ENCODE measurements at regions not wholly inside any gene's neighbourhood (a gene's known extent, or its start where the extent isn't known, plus 50 kb on each side); places are given as distances from the start of the nearest gene placed in this dataset.
A peak's percentile ranks its signal among the peaks of the same experiment; 100 is the strongest.

DNA sequence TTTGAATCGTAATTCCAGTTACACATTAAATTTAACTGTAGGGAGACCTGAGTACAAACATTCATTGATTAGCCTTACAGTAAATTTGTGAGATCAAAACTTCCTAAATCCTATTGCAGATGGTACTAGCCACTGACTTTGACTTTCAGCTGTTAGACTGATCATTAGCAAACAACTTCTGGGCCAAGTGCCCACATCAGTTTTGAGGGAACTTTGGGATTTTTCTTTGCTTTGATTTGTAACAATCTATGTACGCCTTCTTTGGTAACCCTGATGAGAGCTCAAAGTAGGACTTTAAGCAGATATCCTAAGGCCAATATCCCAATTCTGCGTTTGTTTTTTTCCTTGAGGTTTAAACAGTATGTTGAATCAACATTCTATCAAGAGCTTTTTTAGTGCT is 131.5 kb downstream of the DLEU7 start:
- H3K4me3 ChIP-seq: no peak overlapping the region
- 65 to 69% methylated on average over 3 of the region's 3 CpGs for WGBS, 2 donors
- TF ChIP-seq, protein P1, sequence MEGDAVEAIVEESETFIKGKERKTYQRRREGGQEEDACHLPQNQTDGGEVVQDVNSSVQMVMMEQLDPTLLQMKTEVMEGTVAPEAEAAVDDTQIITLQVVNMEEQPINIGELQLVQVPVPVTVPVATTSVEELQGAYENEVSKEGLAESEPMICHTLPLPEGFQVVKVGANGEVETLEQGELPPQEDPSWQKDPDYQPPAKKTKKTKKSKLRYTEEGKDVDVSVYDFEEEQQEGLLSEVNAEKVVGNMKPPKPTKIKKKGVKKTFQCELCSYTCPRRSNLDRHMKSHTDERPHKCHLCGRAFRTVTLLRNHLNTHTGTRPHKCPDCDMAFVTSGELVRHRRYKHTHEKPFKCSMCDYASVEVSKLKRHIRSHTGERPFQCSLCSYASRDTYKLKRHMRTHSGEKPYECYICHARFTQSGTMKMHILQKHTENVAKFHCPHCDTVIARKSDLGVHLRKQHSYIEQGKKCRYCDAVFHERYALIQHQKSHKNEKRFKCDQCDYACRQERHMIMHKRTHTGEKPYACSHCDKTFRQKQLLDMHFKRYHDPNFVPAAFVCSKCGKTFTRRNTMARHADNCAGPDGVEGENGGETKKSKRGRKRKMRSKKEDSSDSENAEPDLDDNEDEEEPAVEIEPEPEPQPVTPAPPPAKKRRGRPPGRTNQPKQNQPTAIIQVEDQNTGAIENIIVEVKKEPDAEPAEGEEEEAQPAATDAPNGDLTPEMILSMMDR (IDR thresholded peaks at IDR 0.05): no peak
- TF ChIP-seq POLR2A (IDR thresholded peaks at IDR 0.05): no peak
- DNase-seq (no peak), ATAC-seq (no peak)
- H3K36me3 ChIP-seq (replicated peaks in 1 of 2; ENCODE audit: insufficient read depth in 1 of 2, low read depth in 2 of 2): no peaks in the 10 kb centered on the region
- H3K4me1 ChIP-seq: no peaks in the 10 kb centered on the region
- H3K27me3 ChIP-seq: no peaks in the 10 kb centered on the region
- H3K27ac ChIP-seq: peak overlapping the region in 1 of 4 donors; percentile 25
- intact Hi-C loops (cut with DNase I): no loop called here
- no peaks in the 10 kb centered on the region for H3K9me3 ChIP-seq

DNA sequence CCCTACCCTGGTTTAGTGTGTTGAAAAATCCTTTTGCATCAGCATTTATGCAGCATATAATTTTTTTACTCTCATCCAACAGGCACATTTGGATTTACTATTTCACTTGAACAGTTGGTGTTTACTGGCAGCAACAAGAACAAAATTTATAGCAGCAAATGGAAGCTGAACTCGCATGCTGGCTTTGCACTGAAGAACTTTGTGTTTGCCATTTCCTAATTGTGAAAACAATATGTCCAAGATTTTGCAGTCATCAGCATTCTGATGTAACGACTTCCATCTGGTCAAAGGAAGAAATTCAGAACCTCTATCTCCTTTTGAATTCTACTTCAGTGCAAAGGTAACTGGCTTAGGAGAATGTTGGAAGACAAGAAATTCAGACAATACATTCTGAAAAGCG is 131.0 kb downstream of the DLEU7 start:
- H3K4me3 ChIP-seq: no peak overlapping the region
- H3K27me3 ChIP-seq: no peaks in the 10 kb centered on the region
- WGBS, 2 donors: 66 to 73% methylated on average over 3 of the region's 3 CpGs
- ATAC-seq (no peak), DNase-seq (no peak)
- H3K27ac ChIP-seq: peak overlapping the region in 1 of 4 donors; percentile 25
- H3K36me3 ChIP-seq (replicated peaks in 1 of 2; ENCODE audit: insufficient read depth in 1 of 2, low read depth in 2 of 2): no peaks in the 10 kb centered on the region
- intact Hi-C loops (cut with DNase I): no loop called here
- no peaks in the 10 kb centered on the region for H3K9me3 ChIP-seq
- no peaks in the 10 kb centered on the region for H3K4me1 ChIP-seq
- TF ChIP-seq, protein P1 (IDR thresholded peaks at IDR 0.05): no peak
- no peak for TF ChIP-seq POLR2A (IDR thresholded peaks at IDR 0.05)

DNA sequence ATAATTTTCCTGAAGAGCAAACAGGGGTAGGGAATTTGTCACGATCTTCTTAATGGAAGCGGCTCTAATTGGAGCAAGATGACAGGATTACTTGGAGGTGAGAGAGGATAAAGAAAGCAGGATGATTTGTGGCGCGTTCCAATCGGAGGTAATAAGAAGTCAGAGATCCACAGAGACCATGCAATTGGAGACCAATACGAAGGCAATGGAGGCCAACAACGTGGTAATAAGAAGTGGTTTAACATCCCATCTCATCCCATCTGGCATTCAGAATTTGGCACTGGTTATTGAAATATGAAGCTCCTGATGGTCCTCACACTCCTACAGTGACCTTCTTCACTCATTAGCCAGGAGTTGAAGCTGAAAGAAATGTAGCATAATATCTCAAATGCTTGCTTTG is 130.6 kb downstream of the DLEU7 start:
- Histone ChIP-seq H3K27me3 (no peaks in the 10 kb centered on the region), H3K27ac (no peak overlapping the region), H3K9me3 (no peaks in the 10 kb centered on the region), H3K36me3 (replicated peaks in 1 of 2; ENCODE audit: insufficient read depth in 1 of 2, low read depth in 2 of 2) (no peaks in the 10 kb centered on the region), H3K4me3 (no peak overlapping the region), H3K4me1 (no peaks in the 10 kb centered on the region)
- TF ChIP-seq POLR2A (IDR thresholded peaks at IDR 0.05): no peak
- TF ChIP-seq, protein P1 (IDR thresholded peaks at IDR 0.05): no peak
- ATAC-seq (no peak), DNase-seq (no peak)
- intact Hi-C loops (cut with DNase I): no loop called here
- 82 to 83% methylated on average over 7 of the region's 7 CpGs for WGBS, 2 donors

DNA sequence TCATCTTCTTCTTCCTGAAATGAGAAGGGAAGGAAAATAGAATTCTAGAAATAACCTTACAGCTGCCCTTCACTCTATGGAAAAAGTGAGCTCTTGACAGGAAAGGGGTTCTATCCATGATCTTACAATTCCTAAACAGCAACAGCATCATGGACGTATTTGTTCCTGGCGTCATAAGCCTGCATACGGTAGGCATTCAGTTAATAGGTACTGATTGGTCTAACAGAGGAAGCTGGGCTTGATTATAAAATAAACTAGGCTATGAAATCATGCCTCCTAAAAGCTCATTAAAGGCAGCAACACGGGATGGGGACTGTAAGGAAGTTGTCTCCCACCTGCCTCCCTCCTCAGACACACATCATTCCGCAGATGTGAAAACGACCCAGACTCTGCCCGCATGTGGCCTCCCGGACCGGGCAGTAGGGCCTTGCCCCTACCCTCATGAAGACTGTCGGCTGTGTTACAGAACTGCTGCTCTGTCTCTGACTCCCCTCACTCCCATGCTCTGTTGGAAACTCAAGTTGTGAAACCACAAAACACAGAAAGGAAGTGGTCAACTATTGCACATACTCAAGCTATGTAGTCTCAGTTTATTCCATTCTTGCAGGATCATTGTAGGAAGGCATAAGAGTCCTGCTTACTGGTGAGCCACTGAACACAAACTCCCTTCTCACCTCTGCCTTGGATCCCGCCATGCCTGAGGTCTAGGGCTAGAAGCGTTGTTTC is 129.8 kb downstream of the DLEU7 start:
- peak overlapping the region in 1 of 4 donors; percentile 50 for H3K27ac ChIP-seq

More for the DNA sequence above, 129.8 kb downstream of the DLEU7 start:
- 66 to 74% methylated on average over 12 of the region's 12 CpGs for WGBS, 2 donors
- Histone ChIP-seq H3K36me3 (replicated peaks in 1 of 2; ENCODE audit: insufficient read depth in 1 of 2, low read depth in 2 of 2) (no peaks in the 10 kb centered on the region), H3K27me3 (no peaks in the 10 kb centered on the region), H3K9me3 (no peaks in the 10 kb centered on the region), H3K4me1 (no peaks in the 10 kb centered on the region), H3K4me3 (no peak overlapping the region)
- intact Hi-C loops (cut with DNase I): no loop called here
- no peak for ATAC-seq
- TF ChIP-seq, protein P1 (IDR thresholded peaks at IDR 0.05): no peak
- peak in 1 of 3 donors; percentile 44 for TF ChIP-seq POLR2A (IDR thresholded peaks at IDR 0.05)
- DNase-seq: peak in 1 of 4 donors; percentile 36

Data from body of pancreas (tissue), 4 donors.